MM.1S (cell line): ENCODE measurements at regions not wholly inside any gene's neighbourhood (a gene's known extent, or its start where the extent isn't known, plus 50 kb on each side); places are given as distances from the start of the nearest gene placed in this dataset.

Experiments
- DNase-seq: peaks from one replicate; pipeline ENCODE4 v3.0.0-alpha.2; 2015
- H2AFZ ChIP-seq: fragments of 300-600 bp; sonication (generic); 2 replicates; pipeline ENCODE4 v1.6.0; 2016; ENCODE audit warnings: antibody characterized with exemption, low read length
- H3F3A ChIP-seq: fragments of 300-600 bp; sonication (generic); 2 replicates; pipeline ENCODE4 v1.6.1; 2016; ENCODE audit warnings: mild to moderate bottlenecking, antibody characterized with exemption, low read length, moderate library complexity, mixed read lengths; ENCODE audit not compliant: insufficient read depth
- H3K27ac ChIP-seq: fragments of 300-600 bp; sonication (generic); 2 replicates; pipeline ENCODE4 v1.5.1; 2016; ENCODE audit warnings: mild to moderate bottlenecking, low read length
- H3K27me3 ChIP-seq: fragments of 300-600 bp; sonication (generic); replicated peaks from 2 replicates; pipeline ENCODE4 v1.6.0; 2016; ENCODE audit warnings: low read length; ENCODE audit not compliant: insufficient read depth
- H3K36me3 ChIP-seq: fragments of 300-600 bp; sonication (generic); replicated peaks from 2 replicates; pipeline ENCODE4 v1.6.1; 2016; ENCODE audit warnings: mild to moderate bottlenecking, low read length, mixed read lengths; ENCODE audit not compliant: insufficient read depth
- H3K4me1 ChIP-seq: fragments of 300-600 bp; sonication (generic); 2 replicates; pipeline ENCODE4 v1.6.1; 2016; ENCODE audit warnings: low read length, mixed read lengths
- H3K4me2 ChIP-seq: fragments of 300-600 bp; sonication (generic); 2 replicates; pipeline ENCODE4 v1.6.0; 2016; ENCODE audit warnings: low read depth, low read length
- H3K4me3 ChIP-seq: fragments of 300-600 bp; sonication (generic); 2 replicates; pipeline ENCODE4 v1.5.1; 2016; ENCODE audit warnings: low read length, mixed read lengths
- H3K79me2 ChIP-seq: fragments of 300-600 bp; sonication (generic); 2 replicates; pipeline ENCODE4 v1.6.1; 2016; ENCODE audit warnings: mixed run types, low read length, mixed read lengths
- H3K9ac ChIP-seq: fragments of 300-600 bp; sonication (generic); 2 replicates; pipeline ENCODE4 v1.6.1; 2016; ENCODE audit warnings: low read length, mixed read lengths
- H3K9me2 ChIP-seq: fragments of 300-600 bp; sonication (generic); replicated peaks from 2 replicates; pipeline ENCODE4 v1.6.1; 2016; ENCODE audit warnings: mild to moderate bottlenecking, low read length, mixed read lengths; ENCODE audit not compliant: insufficient read depth
- H3K9me3 ChIP-seq: fragments of 300-600 bp; sonication (generic); replicated peaks from 2 replicates; pipeline ENCODE4 v1.6.1; 2016; ENCODE audit warnings: mild to moderate bottlenecking, low read length, mixed read lengths; ENCODE audit not compliant: insufficient read depth
- H4K20me1 ChIP-seq: fragments of 300-600 bp; sonication (generic); 2 replicates; pipeline ENCODE4 v1.6.1; 2016; ENCODE audit warnings: mild to moderate bottlenecking, low read length, moderate library complexity, mixed read lengths; ENCODE audit not compliant: insufficient read depth
- CTCF ChIP-seq: fragments of 300-600 bp; sonication (generic); IDR thresholded peaks from 2 replicates; pipeline ENCODE4 v1.5.1; 2016; ENCODE audit warnings: antibody characterized with exemption, low read length, mixed read lengths
- EZH2 ChIP-seq: fragments of 300-600 bp; sonication (generic); optimal IDR thresholded peaks from 2 replicates; pipeline ENCODE3; 2017; ENCODE audit warnings: low read depth, mild to moderate bottlenecking, antibody characterized with exemption, low read length, mixed read lengths
- EZH2phosphoT487 ChIP-seq: fragments of 300-600 bp; sonication (generic); IDR thresholded peaks from 2 replicates; pipeline ENCODE4 v1.6.1; 2018; ENCODE audit warnings: antibody characterized with exemption, low read length

DNA sequence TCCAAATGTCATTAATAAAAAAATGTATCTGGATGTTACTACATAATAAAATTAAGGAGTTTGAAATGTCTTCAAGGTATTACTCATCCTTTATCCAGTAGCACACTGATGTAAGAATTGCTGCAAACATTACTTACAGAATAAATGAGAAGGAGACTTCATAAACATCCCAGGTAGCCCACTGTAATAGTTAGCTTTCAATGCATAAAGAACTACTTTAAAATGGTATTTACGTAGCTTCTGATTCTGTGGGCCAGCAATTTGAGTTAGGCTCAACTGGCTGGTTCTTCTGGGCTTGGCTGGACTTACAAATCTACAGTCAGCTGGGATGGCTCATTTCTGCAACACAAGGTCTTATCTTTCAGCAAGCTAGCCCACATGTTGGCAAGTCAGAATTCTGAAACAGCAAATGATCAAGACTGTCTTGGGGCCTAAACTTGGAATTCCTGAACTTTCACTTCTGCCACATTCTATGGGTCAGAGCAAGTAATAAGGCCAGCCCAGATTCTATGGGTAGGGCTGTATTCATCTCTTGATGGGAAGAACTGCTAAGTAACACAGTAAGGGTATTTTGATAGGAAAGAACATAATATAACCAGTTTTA is 522.5 kb downstream of the IQCM start:
- Histone ChIP-seq H3K36me3 (no peaks in the 10 kb centered on the region), H3K27me3 (no peaks in the 10 kb centered on the region), H3K27ac (no peak overlapping the region), H3K79me2 (no peaks in the 10 kb centered on the region), H3K9me3 (no peaks in the 10 kb centered on the region), H3K4me1 (no peaks in the 10 kb centered on the region), H3K9me2 (no peaks in the 10 kb centered on the region), H3F3A (no peaks in the 10 kb centered on the region), H3K4me2 (no peak overlapping the region), H3K9ac (no peak overlapping the region), H4K20me1 (no peaks in the 10 kb centered on the region), H2AFZ (no peak overlapping the region), H3K4me3 (no peak overlapping the region)
- TF ChIP-seq CTCF (no peak), EZH2phosphoT487 (no peak), EZH2 (no peak)
- no peak for DNase-seq

DNA sequence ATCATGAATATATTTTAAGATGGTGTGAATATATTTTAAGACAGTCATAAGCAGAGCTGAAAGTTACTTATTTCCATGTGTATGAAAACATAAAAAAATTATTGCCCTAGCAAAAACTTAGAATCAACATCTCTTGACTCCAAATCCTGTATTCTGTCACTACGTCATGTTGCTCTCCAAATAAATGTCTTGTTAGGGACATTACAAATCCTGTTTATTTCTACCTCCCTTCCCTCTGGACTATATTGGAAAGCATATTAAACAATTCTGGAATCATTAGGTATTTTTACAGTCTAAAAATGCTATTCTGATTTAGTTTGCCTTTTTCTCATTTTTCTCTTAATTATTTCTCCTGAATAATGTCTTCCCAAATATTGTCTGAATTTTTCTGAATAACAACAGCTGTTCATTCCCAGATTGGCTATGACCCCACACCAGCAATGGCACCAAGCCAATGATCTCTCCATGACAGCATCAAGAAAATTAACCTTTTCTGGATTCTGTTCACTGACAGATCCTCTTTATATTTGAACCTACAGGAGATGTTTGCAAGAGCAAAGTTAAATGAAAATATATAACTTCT is 523.1 kb downstream of the IQCM start:
- no peaks in the 10 kb centered on the region for H3F3A ChIP-seq
- no peaks in the 10 kb centered on the region for H3K27me3 ChIP-seq
- no peaks in the 10 kb centered on the region for H3K4me1 ChIP-seq
- H3K4me2 ChIP-seq, result no peak overlapping the region
- H3K9me2 ChIP-seq, result no peaks in the 10 kb centered on the region
- H3K9ac ChIP-seq, result no peak overlapping the region
- no peaks in the 10 kb centered on the region for H4K20me1 ChIP-seq
- H3K27ac ChIP-seq, result no peak overlapping the region
- no peaks in the 10 kb centered on the region for H3K9me3 ChIP-seq
- H3K36me3 ChIP-seq, result no peaks in the 10 kb centered on the region
- no peaks in the 10 kb centered on the region for H3K79me2 ChIP-seq
- H3K4me3 ChIP-seq, result no peak overlapping the region
- DNase-seq, result no peak
- H2AFZ ChIP-seq, result no peak overlapping the region
- TF ChIP-seq EZH2 (no peak), EZH2phosphoT487 (no peak), CTCF (no peak)

DNA sequence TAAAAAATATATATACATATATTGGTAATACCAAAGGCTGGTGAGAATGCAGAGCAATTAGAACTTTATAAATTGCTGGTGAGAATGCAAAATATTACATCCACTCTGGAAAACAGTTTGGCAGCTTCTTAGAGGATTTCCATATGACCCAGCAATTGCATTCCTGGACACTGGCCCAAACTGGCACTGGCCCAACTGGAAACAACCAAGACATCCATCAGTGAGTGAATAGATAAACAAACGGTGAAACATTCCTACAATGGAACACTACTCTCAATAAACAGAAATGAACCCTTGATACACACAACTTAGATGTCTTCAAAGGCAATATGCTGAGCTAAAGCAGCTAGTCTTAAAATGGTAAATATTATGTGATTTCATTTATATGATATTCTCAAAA is 524.2 kb downstream of the IQCM start:
- H3K4me1 ChIP-seq, result no peaks in the 10 kb centered on the region
- TF ChIP-seq EZH2 (no peak), EZH2phosphoT487 (no peak), CTCF (no peak)

More for the DNA sequence above, 524.2 kb downstream of the IQCM start:
- Histone ChIP-seq H3K9ac (no peak overlapping the region), H3K4me3 (no peak overlapping the region), H3F3A (no peaks in the 10 kb centered on the region), H4K20me1 (no peaks in the 10 kb centered on the region), H3K36me3 (no peaks in the 10 kb centered on the region), H3K79me2 (no peaks in the 10 kb centered on the region), H3K4me2 (no peak overlapping the region), H3K9me3 (no peaks in the 10 kb centered on the region), H3K9me2 (no peaks in the 10 kb centered on the region), H2AFZ (no peak overlapping the region), H3K27ac (no peak overlapping the region), H3K27me3 (no peaks in the 10 kb centered on the region)
- no peak for DNase-seq
